Adipocyte (in vitro differentiated cells): ENCODE measurements at regions not wholly inside any gene's neighbourhood (a gene's known extent, or its start where the extent isn't known, plus 50 kb on each side); places are given as distances from the start of the nearest gene placed in this dataset.

Experiments used
- DNase-seq: peaks from one replicate; pipeline ENCODE4 v3.0.0-alpha.2; 2015; ENCODE audit warnings: low read depth
- H3K27me3 ChIP-seq: replicated peaks from 2 replicates; pipeline ENCODE4 v1.7.0; 2013; ENCODE audit warnings: mild to moderate bottlenecking, low read length, moderate library complexity; ENCODE audit not compliant: control insufficient read depth, insufficient read depth
- H3K36me3 ChIP-seq: 2 replicates; pipeline ENCODE4 v1.7.0; 2013; ENCODE audit warnings: low read length, mild to moderate bottlenecking, moderate library complexity; ENCODE audit not compliant: control insufficient read depth, insufficient read depth, severe bottlenecking
- H3K4me1 ChIP-seq: 2 replicates; pipeline ENCODE4 v1.7.0; 2013; ENCODE audit warnings: mild to moderate bottlenecking, low read length, moderate library complexity; ENCODE audit not compliant: control insufficient read depth, insufficient read depth
- H3K4me3 ChIP-seq: 2 replicates; pipeline ENCODE4 v1.7.0; 2013; ENCODE audit warnings: mild to moderate bottlenecking, low read length, moderate library complexity
- H3K9ac ChIP-seq: 2 replicates; pipeline ENCODE4 v1.7.0; 2013; ENCODE audit warnings: mild to moderate bottlenecking, low read length, moderate library complexity
- H3K9me3 ChIP-seq: 2 replicates; pipeline ENCODE4 v1.7.0; 2013; ENCODE audit warnings: mild to moderate bottlenecking, low read length, moderate library complexity; ENCODE audit not compliant: control insufficient read depth

- Histone ChIP-seq H3K27me3 (peaks cover 9% of the 10 kb centered on the region), H3K9ac (no peak overlapping the region)
- DNase-seq: no peak
These were observed 284.1 kb downstream of the HHIPL2 start for GRCh38 chr1:222263791-222264190.

DNA sequence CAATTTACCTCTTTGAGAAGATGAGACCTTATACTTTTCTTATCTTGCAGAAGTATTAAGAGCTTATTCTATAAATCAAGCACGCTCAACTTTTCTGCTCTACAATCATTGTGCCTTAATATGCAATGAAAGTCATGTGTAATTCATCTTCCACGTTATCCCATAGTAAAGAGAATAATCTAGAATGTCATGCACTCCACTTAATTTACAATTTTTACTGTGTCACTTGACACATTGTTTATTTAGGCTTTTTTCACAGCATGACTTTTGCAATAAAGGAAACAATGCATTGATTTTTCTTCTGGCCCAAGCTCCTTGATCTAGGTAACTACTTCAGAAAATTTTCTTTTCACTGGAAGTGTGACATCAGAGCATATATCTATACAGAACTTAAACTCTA lies 290.9 kb downstream of the HHIPL2 start:
- Histone ChIP-seq H3K27me3 (no peaks in the 10 kb centered on the region), H3K4me1 (no peaks in the 10 kb centered on the region)

More at GRCh38 chr1:222263791-222264190, 284.1 kb downstream of the HHIPL2 start:
- no peaks in the 10 kb centered on the region for H3K36me3 ChIP-seq
- no peak overlapping the region for H3K4me3 ChIP-seq
- H3K9me3 ChIP-seq: no peaks in the 10 kb centered on the region
- H3K4me1 ChIP-seq: no peaks in the 10 kb centered on the region

DNA sequence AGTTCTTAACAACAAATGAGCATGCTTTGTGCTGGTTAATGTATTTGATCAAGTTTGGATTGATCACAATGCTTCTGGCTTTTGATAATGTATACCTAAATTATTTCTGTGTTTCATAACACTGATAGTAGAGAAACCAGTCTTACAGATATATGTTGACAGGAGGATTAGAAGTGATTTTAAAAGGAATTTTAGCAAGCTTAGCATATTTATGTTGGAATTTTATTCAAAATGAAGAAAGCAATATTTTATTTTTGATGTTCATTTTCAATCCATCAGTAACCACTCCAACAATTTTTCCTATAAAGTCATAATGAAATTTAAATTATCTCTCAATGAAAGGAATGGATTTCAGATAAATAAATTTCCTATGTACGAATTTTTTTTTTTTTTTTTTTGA lies 291.8 kb downstream of the HHIPL2 start:
- H3K9ac ChIP-seq: no peak overlapping the region

More for the DNA sequence above, 290.9 kb downstream of the HHIPL2 start:
- H3K9me3 ChIP-seq: no peaks in the 10 kb centered on the region
- H3K9ac ChIP-seq: no peak overlapping the region
- H3K36me3 ChIP-seq: no peaks in the 10 kb centered on the region
- H3K4me3 ChIP-seq: no peak overlapping the region
- no peak for DNase-seq

GRCh38 chr1:222252788-222253187 lies 295.1 kb downstream of the HHIPL2 start:
- no peak for DNase-seq
- H3K9ac ChIP-seq: no peak overlapping the region
- H3K4me1 ChIP-seq: peaks cover 6% of the 10 kb centered on the region
- no peaks in the 10 kb centered on the region for H3K9me3 ChIP-seq
- H3K4me3 ChIP-seq: no peak overlapping the region
- no peaks in the 10 kb centered on the region for H3K36me3 ChIP-seq
- no peaks in the 10 kb centered on the region for H3K27me3 ChIP-seq

More for the DNA sequence above, 291.8 kb downstream of the HHIPL2 start:
- no peaks in the 10 kb centered on the region for H3K9me3 ChIP-seq
- no peak for DNase-seq
- H3K4me1 ChIP-seq: no peaks in the 10 kb centered on the region
- H3K36me3 ChIP-seq: no peaks in the 10 kb centered on the region
- no peak overlapping the region for H3K4me3 ChIP-seq
- no peaks in the 10 kb centered on the region for H3K27me3 ChIP-seq

GRCh38 chr1:222251847-222252246 lies 296.1 kb downstream of the HHIPL2 start:
- no peaks in the 10 kb centered on the region for H3K9me3 ChIP-seq
- H3K4me3 ChIP-seq: no peak overlapping the region
- DNase-seq: no peak
- no peak overlapping the region for H3K9ac ChIP-seq
- H3K36me3 ChIP-seq: no peaks in the 10 kb centered on the region
- peaks cover 6% of the 10 kb centered on the region for H3K4me1 ChIP-seq
- H3K27me3 ChIP-seq: no peaks in the 10 kb centered on the region

DNA sequence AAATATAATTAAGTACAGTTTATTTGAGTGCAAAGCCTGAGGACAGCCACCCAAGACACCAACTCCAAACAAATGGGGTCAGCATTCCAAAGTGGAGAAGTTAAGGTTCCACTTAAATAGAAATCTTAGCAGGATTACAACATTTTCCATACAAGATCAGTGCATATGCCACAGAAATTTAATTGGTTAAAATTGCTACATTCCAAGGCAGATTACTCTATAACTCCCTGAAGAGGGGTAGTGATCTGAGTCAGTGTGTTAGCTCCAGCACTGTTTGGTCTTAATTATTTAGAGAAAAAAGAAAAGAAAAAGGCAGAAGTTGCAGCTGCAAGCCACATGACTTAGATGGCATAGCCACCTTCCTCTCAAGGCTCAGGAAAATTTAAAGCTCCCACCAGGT lies 297.5 kb downstream of the HHIPL2 start:
- no peak overlapping the region for H3K4me3 ChIP-seq
- no peaks in the 10 kb centered on the region for H3K36me3 ChIP-seq
- peak; percentile 64 for DNase-seq

GRCh38 chr1:222247811-222248310 lies 300.0 kb downstream of the HHIPL2 start:
- no peak for DNase-seq
- peaks cover 6% of the 10 kb centered on the region for H3K4me1 ChIP-seq
- H3K27me3 ChIP-seq: no peaks in the 10 kb centered on the region
- no peaks in the 10 kb centered on the region for H3K36me3 ChIP-seq
- H3K4me3 ChIP-seq: no peak overlapping the region
- no peaks in the 10 kb centered on the region for H3K9me3 ChIP-seq
- no peak overlapping the region for H3K9ac ChIP-seq

More for the DNA sequence above, 297.5 kb downstream of the HHIPL2 start:
- Histone ChIP-seq H3K9me3 (no peaks in the 10 kb centered on the region), H3K4me1 (peaks cover 6% of the 10 kb centered on the region), H3K9ac (no peak overlapping the region), H3K27me3 (no peaks in the 10 kb centered on the region)

- Histone ChIP-seq H3K4me3 (no peak overlapping the region), H3K9me3 (no peaks in the 10 kb centered on the region), H3K4me1 (peaks cover 6% of the 10 kb centered on the region), H3K9ac (no peak overlapping the region), H3K36me3 (no peaks in the 10 kb centered on the region), H3K27me3 (no peaks in the 10 kb centered on the region)
- no peak for DNase-seq
These were observed 300.8 kb downstream of the HHIPL2 start for GRCh38 chr1:222247081-222247480.

- Histone ChIP-seq H3K4me3 (no peak overlapping the region), H3K36me3 (no peaks in the 10 kb centered on the region), H3K4me1 (no peaks in the 10 kb centered on the region), H3K9ac (no peak overlapping the region), H3K27me3 (no peaks in the 10 kb centered on the region), H3K9me3 (no peaks in the 10 kb centered on the region)
- DNase-seq: no peak
These were observed 304.0 kb downstream of the HHIPL2 start for GRCh38 chr1:222243902-222244301.

DNA sequence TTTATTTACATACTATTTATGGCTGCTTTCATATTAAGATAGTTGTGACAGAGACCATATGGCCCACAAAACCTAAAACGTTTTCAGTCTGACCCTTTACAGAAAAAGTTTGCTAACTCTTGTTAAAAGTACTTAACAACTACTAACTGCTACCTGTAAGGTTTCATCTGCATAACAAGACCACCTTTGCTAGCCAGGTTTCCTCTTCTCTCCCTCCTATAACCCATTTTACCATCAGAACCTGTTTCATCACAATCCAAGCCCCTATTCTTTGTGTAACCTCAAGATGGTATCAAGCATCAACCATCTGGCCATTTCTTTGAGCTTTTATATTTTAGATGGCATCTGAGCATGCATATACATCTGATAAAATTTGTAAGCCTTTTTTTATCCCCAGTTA lies 305.4 kb downstream of the HHIPL2 start:
- Histone ChIP-seq H3K36me3 (no peaks in the 10 kb centered on the region), H3K4me1 (no peaks in the 10 kb centered on the region), H3K27me3 (no peaks in the 10 kb centered on the region), H3K9ac (no peak overlapping the region), H3K9me3 (no peaks in the 10 kb centered on the region), H3K4me3 (no peak overlapping the region)
- DNase-seq: no peak

DNA sequence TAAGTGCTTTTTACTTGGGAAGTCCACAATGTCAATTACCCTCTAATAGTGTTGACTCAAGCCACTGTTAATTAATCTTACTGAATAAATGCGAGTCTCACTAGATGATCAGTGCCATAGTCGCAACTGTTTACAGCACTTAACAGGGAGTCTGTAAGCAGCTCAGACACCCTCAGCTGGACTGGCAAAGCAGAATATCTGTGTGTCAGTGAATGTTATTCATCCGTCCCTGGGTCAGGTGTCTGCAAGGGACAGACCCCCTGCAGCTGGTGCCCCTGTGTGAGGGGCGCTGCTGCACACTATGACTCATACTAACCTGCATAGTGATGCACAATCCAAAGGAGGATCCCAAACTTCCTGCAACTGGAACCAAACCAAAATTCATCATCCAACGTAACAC lies 306.5 kb downstream of the HHIPL2 start:
- no peaks in the 10 kb centered on the region for H3K4me1 ChIP-seq
- DNase-seq: no peak
- no peaks in the 10 kb centered on the region for H3K27me3 ChIP-seq
- no peak overlapping the region for H3K4me3 ChIP-seq
- no peaks in the 10 kb centered on the region for H3K36me3 ChIP-seq
- no peaks in the 10 kb centered on the region for H3K9me3 ChIP-seq
- H3K9ac ChIP-seq: no peak overlapping the region

DNA sequence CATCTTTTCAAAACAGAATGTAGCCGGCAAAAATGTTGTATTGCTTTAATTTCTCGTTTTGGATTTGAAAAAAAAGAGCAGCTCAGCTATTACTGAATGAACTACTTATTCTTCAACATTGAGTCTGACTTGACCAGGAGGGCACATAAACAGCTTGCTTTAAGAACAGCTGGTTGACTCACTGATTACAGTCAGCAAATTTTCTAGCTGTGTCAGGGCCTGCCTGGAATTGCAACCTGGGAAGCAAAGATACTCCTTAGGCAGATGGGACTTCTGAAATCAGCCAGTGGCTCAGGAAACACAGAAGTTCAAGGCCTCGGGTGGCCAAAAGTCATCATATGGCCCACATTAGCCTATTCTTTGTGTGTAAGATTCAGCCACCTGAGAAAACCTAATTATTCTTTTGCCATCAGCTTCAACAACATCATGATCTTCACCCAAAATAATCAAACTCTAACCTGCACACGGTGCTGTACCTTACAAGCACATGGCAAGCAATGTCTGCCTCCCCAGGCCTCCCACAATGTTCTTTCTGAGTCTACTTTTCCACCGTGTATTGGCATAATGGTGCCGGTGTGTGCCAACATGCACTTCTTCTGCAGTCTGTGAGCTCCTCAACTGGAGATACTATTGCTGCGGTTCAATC lies 307.2 kb downstream of the HHIPL2 start:
- Histone ChIP-seq H3K36me3 (no peaks in the 10 kb centered on the region), H3K4me3 (no peak overlapping the region), H3K9ac (no peak overlapping the region), H3K27me3 (no peaks in the 10 kb centered on the region), H3K4me1 (no peaks in the 10 kb centered on the region), H3K9me3 (no peaks in the 10 kb centered on the region)
- DNase-seq: peak; percentile 56
